CD1c-positive myeloid dendritic cell (primary cell): ENCODE measurements at regions not wholly inside any gene's neighbourhood (a gene's known extent, or its start where the extent isn't known, plus 50 kb on each side); places are given as distances from the start of the nearest gene placed in this dataset.
A peak's percentile ranks its signal among the peaks of the same experiment; 100 is the strongest.

Source experiments
- DNase-seq: peaks from one replicate; pipeline ENCODE4 v3.0.0-alpha.2; 2016; ENCODE audit errors: extremely low spot score

- DNase-seq: peak; percentile 16
Observed at GRCh38 chr9:38227656-38228055, 158.6 kb upstream of the SHB start.

GRCh38 chr9:38227061-38227540 lies 158.1 kb upstream of the SHB start:
- peak; percentile 71 for DNase-seq

GRCh38 chr9:38226491-38226951 lies 157.5 kb upstream of the SHB start:
- peak; percentile 49 for DNase-seq

GRCh38 chr9:38224941-38225340 lies 155.9 kb upstream of the SHB start:
- no peak for DNase-seq

GRCh38 chr9:38216572-38216971 lies 147.5 kb upstream of the SHB start:
- no peak for DNase-seq

- DNase-seq: no peak
Observed at GRCh38 chr9:38215465-38215864, 146.4 kb upstream of the SHB start.

GRCh38 chr9:38214432-38214831 lies 145.4 kb upstream of the SHB start:
- DNase-seq: no peak

- DNase-seq: no peak
Observed at GRCh38 chr9:38213631-38214299, 144.7 kb upstream of the SHB start.

GRCh38 chr9:38212016-38212415 lies 143.0 kb upstream of the SHB start:
- no peak for DNase-seq

- DNase-seq: no peak
Observed at GRCh38 chr9:38211002-38211401, 142.0 kb upstream of the SHB start.

GRCh38 chr9:38208206-38208901 lies 139.3 kb upstream of the SHB start:
- no peak for DNase-seq

GRCh38 chr9:38207247-38207778 lies 138.3 kb upstream of the SHB start:
- no peak for DNase-seq

GRCh38 chr9:38205279-38205678 lies 136.3 kb upstream of the SHB start:
- DNase-seq: no peak

- DNase-seq: no peak
Observed at GRCh38 chr9:38202336-38202938, 133.4 kb upstream of the SHB start.

- no peak for DNase-seq
Observed at GRCh38 chr9:38201844-38202243, 132.8 kb upstream of the SHB start.

GRCh38 chr9:38200431-38200830 lies 131.4 kb upstream of the SHB start:
- no peak for DNase-seq

- no peak for DNase-seq
Observed at GRCh38 chr9:38198140-38198539, 129.1 kb upstream of the SHB start.

- DNase-seq: no peak
Observed at GRCh38 chr9:38196714-38197113, 127.7 kb upstream of the SHB start.

- DNase-seq: peak; percentile 18
Observed at GRCh38 chr9:38195737-38196161, 126.7 kb upstream of the SHB start.

- DNase-seq: no peak
Observed at GRCh38 chr9:38194870-38195269, 125.8 kb upstream of the SHB start.

- no peak for DNase-seq
Observed at GRCh38 chr9:38192731-38193265, 123.8 kb upstream of the SHB start.

- no peak for DNase-seq
Observed at GRCh38 chr9:38186404-38187115, 117.5 kb upstream of the SHB start.
